ENCODE measurements at regions not wholly inside any gene's neighbourhood (a gene's known extent, or its start where the extent isn't known, plus 50 kb on each side); places are given as distances from the start of the nearest gene placed in this dataset.

DNA sequence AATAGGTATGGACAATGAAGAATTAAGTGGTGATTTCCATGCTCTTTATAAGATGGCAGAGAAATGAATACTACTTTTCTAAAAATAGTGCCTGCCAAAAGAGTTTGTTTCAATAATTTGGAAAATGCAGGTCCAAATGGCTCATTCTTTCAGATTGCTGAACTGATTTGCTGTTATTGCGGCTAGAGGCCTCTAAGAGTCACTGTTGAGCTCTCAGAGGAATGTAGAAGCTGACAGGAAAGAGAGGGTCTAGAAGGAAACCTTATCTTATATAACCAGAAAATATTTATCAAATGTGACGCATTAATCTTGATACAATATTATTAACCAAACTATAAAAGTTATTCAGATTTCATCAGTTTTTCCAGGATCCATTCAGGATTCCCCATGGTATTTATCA, 65.7 kb upstream of the PAGE1 start:
- TF ChIP-seq, protein P1, sequence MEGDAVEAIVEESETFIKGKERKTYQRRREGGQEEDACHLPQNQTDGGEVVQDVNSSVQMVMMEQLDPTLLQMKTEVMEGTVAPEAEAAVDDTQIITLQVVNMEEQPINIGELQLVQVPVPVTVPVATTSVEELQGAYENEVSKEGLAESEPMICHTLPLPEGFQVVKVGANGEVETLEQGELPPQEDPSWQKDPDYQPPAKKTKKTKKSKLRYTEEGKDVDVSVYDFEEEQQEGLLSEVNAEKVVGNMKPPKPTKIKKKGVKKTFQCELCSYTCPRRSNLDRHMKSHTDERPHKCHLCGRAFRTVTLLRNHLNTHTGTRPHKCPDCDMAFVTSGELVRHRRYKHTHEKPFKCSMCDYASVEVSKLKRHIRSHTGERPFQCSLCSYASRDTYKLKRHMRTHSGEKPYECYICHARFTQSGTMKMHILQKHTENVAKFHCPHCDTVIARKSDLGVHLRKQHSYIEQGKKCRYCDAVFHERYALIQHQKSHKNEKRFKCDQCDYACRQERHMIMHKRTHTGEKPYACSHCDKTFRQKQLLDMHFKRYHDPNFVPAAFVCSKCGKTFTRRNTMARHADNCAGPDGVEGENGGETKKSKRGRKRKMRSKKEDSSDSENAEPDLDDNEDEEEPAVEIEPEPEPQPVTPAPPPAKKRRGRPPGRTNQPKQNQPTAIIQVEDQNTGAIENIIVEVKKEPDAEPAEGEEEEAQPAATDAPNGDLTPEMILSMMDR (IDR thresholded peaks at IDR 0.05) = peak; percentile 51
- no peak for TF ChIP-seq EZH2 (IDR thresholded peaks at IDR 0.05)

Measured in neural progenitor cell (in vitro differentiated cells).